Activated CD4-positive, alpha-beta T cell treated with anti-CD3 and anti-CD28 coated beads, Interleukin-2, Interleukin-6, amounts not matched to agents 100 ng/mL and 50 ng/mL, durations not matched to agents 16 hours and 8 hours (primary cell): ENCODE measurements at regions not wholly inside any gene's neighbourhood (a gene's known extent, or its start where the extent isn't known, plus 50 kb on each side); places are given as distances from the start of the nearest gene placed in this dataset.
A peak's percentile ranks its signal among the peaks of the same experiment; 100 is the strongest.
"Not testable (repeated sequence)": the region's sequence is repeated elsewhere in the genome, so short reads cannot be mapped to it uniquely, and the experiment has no call there.

ENCODE experiments used
- DNase-seq: peaks from one replicate; pipeline ENCODE4 v3.0.0-alpha.2; 2020

- no peak for DNase-seq
Observed at GRCh38 chr17:70288540-70289290, 119.4 kb downstream of the KCNJ2 start.

GRCh38 chr17:70290770-70291169, 121.4 kb downstream of the KCNJ2 start:
- DNase-seq, result no peak

- no peak for DNase-seq
Observed at GRCh38 chr17:70292366-70292765, 123.0 kb downstream of the KCNJ2 start.

- DNase-seq, result not testable (repeated sequence)
Observed at GRCh38 chr17:70293564-70294310, 124.4 kb downstream of the KCNJ2 start.

GRCh38 chr17:70295329-70295728, 126.0 kb downstream of the KCNJ2 start:
- no peak for DNase-seq

- DNase-seq, result no peak
Observed at GRCh38 chr17:70295731-70296130, 126.4 kb downstream of the KCNJ2 start.

- no peak for DNase-seq
Observed at GRCh38 chr17:70296456-70296855, 127.1 kb downstream of the KCNJ2 start.

GRCh38 chr17:70297397-70297796, 128.1 kb downstream of the KCNJ2 start:
- no peak for DNase-seq

- peak; percentile 14 for DNase-seq
Observed at GRCh38 chr17:70298929-70299531, 129.7 kb downstream of the KCNJ2 start.

- no peak for DNase-seq
Observed at GRCh38 chr17:70307430-70308225, 138.3 kb downstream of the KCNJ2 start.

GRCh38 chr17:70308618-70309017, 139.3 kb downstream of the KCNJ2 start:
- no peak for DNase-seq

- no peak for DNase-seq
Observed at GRCh38 chr17:70310221-70310672, 140.9 kb downstream of the KCNJ2 start.

- DNase-seq, result no peak
Observed at GRCh38 chr17:70313086-70313852, 143.9 kb downstream of the KCNJ2 start.

- DNase-seq, result no peak
Observed at GRCh38 chr17:70314096-70314495, 144.8 kb downstream of the KCNJ2 start.

GRCh38 chr17:70314506-70314905, 145.2 kb downstream of the KCNJ2 start:
- no peak for DNase-seq

GRCh38 chr17:70317421-70317820, 148.1 kb downstream of the KCNJ2 start:
- DNase-seq, result no peak

- no peak for DNase-seq
Observed at GRCh38 chr17:70318051-70318450, 148.7 kb downstream of the KCNJ2 start.

GRCh38 chr17:70319516-70319915, 150.2 kb downstream of the KCNJ2 start:
- DNase-seq, result no peak

GRCh38 chr17:70320673-70321345, 151.5 kb downstream of the KCNJ2 start:
- DNase-seq, result no peak

- no peak for DNase-seq
Observed at GRCh38 chr17:70321352-70321751, 152.0 kb downstream of the KCNJ2 start.

GRCh38 chr17:70323269-70323668, 153.9 kb downstream of the KCNJ2 start:
- no peak for DNase-seq

- DNase-seq, result no peak
Observed at GRCh38 chr17:70324031-70324430, 154.7 kb downstream of the KCNJ2 start.
